RPMI7951 (cell line): ENCODE measurements at regions not wholly inside any gene's neighbourhood (a gene's known extent, or its start where the extent isn't known, plus 50 kb on each side); places are given as distances from the start of the nearest gene placed in this dataset.

Experiments
- DNase-seq: peaks from one replicate; pipeline ENCODE4 v3.0.0-alpha.2; 2012; ENCODE audit warnings: low read depth

DNA sequence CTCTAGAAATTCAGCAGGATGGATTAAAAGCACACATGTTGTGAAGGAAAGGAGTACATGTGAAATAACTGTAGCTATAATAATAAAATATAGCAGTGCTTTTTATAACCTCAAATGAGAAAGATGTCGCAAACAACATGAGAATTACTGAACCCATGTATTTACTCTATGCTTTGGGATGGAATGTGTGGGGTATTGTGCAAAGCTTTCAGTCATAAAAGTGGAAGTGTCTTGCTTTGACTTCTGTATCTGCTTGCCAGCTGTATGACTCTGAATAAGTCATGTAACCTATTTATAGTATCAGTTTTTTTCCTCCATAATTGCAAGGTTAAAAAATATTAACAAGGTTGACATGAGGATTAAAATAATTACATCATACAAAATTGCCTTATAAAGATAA lies 519.3 kb upstream of the CADM2 start:
- no peak for DNase-seq

DNA sequence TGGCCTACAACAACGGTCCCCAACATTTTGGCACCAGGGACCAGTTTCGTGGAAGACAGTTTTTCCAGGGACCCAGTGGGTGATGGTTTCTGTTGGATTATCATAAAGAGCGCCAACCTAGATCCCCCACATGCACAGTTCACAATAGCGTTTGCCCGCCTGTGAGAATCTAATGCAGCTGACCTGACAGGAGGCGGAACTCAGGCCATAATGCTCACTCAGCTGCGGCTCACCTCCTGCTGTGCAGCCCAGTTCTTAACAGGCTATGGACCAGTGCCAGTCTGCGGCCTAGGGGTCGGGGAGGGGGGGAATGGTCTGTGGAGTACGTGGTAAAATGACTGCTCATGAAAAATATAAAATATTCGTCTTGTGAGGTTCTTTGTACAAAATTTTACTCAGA lies 518.5 kb upstream of the CADM2 start:
- no peak for DNase-seq

DNA sequence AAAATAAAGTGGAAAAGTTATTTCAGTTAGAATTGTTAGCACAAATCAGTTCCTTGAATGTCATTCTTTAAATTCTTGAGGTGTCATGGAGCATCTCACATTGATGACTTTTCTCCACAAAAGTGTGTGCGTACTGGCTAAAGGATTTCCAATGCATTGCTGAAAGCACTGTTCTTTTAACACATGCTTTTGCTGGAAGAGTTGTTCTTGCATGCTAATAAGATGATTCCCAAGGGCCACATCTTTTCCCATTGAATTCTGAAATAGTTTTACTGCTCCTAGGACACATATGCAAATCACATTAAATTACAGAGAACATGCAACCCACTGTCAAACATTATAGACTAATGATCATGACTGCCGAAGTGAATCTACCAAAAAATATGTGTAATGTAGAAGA lies 516.3 kb upstream of the CADM2 start:
- DNase-seq, result no peak

DNA sequence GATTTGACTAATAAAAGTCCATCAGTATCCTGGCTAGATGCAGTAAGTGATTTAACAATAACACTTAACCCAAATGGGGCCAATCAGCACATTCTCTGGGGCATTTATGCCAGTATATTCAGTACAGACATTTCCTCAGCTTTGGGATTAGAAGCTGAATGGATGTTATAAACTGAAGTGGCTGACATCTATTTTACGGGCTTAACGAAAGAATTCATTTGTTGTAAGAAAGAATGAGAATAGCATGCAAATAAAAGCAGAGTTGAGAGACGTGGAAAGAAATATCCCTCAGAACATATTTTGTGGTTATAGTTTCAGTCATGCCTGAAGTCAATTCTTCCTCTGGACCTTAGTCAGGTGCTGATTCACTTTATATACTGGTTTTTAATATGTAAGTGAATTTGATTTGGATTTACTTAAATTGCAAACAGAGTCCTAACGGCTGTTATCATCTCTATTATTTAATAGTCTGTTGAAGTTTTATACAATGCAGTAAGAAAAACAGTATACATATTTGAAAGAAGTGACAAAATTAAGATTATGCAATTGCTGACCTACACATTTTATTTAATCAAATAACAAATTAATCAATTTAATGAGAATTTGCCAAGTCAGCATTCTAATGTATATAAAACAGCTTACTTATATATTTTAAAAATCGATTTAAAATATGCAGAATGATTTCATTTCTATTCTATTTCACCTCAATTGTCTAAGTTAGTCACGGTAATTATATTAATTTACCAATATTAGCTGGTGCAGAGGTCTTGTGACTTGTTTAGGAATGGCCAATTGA lies 513.9 kb upstream of the CADM2 start:
- DNase-seq, result no peak

DNA sequence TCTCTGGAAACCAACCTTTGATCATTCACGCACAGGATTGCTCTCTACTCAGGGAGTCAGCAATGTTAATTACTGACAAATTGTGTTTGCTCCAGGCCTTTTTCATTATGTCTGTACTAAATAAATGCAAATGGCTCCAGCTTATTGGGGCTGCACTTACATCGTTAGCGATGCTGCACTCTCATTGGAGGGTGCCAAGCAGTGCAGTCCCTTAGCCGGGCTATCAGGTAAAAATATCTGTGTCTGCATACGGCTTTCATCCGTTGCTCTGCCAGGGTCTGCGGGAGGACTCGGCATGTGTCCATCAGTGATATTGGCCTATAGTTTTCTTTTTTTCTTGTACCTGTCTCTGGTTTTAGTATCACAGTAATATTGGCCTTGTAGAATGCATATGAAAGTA lies 471.5 kb upstream of the CADM2 start:
- DNase-seq, result no peak

DNA sequence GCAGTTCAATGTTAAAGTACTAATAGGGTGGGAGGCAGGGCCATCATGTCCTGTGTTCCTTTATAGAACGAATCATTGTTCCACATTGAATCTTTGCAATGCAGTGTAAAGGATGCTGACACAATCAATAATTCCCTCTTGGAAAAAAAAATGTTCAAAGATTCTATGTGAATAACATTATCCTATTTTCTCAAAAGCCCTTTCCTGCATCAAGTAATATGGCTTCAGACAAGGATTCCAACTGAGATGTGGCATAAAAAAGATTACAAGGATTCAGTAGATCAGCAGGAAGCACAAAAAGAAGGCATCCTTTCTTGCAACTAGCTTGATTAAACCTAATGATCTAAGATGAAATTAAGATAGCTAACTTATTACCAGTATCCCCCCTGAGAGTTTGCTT lies 454.0 kb upstream of the CADM2 start:
- DNase-seq, result no peak

DNA sequence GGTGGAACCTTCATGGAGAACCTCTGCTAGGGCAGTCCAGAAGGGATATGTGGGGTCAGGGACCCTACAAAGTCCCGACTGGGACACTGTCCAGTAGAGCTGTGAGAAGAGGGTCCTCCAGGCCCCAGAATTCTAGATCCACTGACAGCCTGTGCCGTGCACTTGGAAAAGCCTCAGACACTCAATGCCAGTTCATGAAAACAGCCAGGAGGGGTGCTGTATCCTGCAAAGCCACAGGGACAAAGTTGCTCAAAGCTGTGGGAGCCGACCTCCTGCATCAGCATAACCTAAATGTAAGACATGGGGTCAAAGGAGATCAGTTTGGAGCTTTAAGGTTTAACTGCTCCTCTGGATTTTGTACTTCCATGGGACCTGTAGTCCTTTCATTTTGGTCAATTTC lies 448.8 kb upstream of the CADM2 start:
- DNase-seq, result no peak

DNA sequence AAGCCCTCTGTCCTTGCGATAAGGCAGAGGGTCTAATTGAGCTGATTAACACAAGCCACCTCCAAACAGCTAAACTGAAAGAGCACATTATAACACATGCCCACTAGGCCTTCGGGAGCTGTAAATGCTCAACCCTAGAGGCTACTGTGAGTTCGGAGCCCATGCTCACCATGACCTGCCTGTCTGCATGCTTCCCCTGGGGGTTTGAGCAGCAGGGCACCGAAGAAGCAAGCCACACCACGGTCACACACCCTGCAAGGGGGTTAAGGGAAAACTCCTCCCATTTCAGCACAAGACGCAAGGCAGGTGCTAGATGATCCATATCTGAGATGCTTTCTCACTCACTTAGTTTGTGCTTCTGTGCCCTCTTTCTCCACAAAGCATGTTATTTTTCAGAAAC lies 435.9 kb upstream of the CADM2 start:
- DNase-seq, result no peak

DNA sequence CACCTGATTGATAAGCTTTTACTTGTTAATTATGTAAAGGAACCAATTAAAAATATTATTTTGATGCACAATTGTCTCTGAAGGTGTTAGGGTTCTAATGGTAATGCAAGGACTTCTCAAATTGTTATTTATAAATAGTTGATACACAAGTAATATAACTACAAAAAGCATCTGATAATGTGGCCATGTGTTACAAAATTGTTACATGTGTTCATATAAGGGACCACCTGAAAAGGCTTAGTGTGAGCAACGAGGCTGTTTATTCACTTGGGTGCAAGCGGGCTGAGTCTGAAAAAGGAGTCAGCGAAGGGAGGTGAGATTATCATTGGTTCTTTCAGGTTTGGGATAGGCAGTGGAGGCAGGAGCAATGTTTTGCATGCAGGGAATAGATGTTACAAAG lies 421.9 kb upstream of the CADM2 start:
- no peak for DNase-seq

DNA sequence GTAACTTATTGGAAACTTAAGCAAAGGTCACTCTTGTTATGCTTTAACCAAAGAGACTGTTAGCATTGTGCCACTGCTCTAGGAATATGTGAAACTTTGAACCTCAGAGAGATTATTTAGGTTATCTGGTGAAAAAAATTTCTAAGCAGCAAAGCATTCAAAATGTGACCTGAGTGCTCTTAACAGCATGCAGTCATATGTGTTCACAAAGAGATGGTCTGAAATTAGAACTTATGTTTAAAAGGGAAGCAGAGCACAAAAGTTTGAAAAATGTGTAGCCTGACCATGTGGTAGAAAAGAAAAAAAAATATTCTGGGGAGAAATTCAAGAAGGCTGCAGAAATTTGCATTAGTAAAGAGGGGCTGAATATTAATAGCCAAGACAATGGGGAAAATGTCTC lies 420.2 kb upstream of the CADM2 start:
- no peak for DNase-seq

DNA sequence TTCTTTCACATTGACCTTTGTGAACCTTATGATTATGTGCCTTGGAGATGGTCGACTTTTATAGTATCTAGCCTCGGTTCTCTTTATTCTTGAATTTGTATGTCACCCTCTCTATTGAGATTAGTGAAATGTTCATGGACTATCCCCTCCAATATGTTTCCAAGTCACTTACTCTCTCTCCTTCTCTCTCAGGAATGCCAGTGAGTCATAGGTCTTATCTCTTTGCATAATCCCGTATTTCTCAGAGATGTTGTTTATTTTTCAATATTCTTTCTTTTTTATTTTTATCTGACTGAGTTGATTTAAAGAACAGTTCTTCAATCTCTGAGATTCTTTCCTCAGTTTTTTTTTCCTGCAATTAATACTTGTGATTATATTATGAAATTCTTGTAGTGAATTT lies 411.6 kb upstream of the CADM2 start:
- no peak for DNase-seq

DNA sequence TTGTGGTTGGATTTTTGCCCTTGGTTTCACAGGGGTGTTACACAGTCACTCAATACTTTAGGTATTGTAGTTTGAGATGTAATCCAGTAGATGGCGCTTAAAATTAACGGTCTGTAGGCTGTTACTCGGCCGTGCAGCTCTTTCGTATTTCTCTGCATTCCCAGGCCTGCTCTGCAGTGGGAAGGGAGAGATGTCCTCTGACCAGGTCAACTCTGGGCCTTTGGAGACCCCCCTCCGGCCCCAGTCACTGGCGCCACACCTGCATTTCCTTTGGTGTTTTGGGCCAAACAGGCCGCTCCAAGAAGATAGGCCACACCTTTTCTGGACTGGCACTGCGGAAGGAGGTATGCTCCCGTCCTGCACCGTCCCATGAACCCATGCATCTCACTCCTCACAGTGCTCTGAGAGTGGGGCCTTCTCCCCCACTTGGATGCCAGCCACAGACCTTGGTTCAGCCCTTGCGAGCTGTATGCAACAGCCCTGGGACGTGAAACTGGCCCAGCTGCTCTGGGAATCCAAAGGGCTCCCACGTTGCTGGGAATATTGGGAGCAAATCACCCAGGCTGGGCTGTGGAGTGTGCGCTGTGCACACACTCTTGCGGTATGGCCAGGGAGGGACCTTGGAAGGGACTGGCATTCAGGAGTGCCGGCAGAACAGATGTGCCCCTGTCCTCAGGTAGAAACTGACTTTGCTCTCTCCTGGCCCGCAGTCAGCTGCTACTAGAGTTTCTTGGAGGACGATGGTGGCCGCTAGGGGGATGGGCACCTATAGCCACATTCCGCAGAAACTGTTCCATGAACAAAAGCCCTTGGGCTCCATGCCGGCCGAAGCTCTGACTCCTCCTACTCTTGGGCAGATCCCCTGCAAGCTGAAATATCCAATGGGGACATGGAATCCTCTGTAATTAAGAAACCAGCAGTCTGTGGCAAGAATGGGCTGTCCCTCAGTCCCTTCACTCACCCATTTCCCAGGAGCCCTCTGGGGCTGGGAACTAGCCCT lies 410.5 kb upstream of the CADM2 start:
- DNase-seq, result peak; percentile 57

DNA sequence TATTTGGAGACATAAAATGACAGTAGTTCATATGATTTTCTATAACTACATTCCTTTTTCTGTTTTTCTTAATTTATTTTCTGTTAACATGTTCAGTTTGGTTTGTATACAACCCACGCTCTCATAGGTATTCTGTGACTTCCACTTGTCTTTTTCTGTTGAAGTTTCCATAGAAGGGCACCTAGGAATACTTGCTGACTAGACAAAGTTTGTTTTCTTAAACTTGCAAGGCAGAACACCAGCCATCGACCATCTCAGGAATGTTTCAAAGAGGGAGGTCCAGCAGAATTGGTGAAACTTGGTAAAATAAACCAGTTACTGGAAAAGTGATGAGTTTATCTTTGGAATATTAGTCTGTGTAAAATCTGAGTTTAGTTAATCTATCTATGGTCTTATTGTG lies 403.2 kb upstream of the CADM2 start:
- DNase-seq, result no peak

DNA sequence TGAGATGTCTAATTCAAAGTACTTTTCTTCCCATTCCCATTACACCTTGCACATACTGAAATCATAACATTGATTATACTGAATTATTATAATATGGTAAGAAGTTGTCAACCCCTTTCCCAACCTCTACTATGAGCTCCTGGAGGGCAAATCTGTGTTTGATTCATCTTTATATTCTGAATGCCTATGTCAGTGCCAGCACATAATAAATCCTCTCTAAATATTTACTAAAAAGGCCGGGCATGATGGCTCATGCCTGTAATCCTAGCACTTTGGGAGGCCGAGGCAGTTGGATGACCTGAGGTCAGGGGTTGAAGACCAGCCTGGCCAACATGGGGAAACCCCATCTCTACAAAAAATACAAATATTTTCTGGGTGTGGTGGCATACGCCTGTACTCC lies 392.5 kb upstream of the CADM2 start:
- no peak for DNase-seq

DNA sequence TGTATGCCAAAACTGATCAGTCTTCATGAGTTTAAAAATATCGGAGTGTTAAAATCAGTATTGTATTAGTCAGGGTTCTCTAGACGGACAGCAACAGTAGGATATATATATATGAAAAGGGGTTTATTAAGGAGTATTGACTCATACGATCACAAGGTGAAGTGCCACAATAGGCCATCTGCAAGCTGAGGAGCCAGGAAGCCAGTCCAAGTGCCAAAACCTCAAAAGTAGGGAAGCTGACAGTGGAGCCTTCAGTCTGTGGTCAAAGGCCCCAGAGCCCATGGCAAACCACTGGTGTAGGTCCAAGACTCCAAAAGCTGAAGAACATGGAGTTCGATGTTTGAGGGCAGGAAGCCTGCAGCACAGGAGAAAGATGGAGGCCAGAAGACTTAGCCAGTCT lies 391.0 kb upstream of the CADM2 start:
- no peak for DNase-seq

DNA sequence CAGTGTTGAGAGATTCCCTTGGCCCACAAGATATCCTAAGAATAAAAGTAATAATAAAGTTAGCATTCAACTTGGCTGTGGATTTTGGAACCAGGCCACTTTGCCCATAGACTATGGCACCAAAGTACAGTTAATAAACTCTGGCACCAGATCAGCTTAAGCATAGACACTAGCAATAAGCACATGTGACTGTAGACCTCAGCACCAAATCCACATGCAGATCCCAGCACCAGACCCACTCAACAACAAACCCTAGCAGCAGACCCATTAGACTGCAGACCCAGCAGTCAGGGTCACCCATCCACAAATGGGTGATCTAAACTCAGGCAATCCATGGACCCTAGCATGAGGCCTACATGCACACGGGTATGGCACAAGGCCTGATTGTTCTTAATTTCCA lies 384.8 kb upstream of the CADM2 start:
- no peak for DNase-seq

DNA sequence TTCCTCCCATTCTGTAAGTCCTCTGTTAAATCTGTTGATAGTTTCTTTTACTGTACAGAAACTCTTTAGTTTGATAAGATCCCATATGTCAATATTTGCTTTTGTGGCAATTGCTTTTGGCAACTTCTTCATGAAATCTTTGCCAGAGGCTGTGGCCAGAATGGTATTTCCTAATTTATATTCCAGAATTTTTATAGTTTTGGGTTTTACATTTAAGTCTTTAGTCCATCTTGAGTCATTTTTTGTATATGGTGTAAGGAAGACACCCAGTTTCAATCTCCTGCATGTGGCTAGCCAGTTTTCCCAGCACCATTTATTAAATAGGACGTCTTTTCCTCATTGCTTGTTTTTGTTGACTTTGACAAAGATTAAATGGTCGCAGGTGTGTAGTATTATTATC lies 372.4 kb upstream of the CADM2 start:
- DNase-seq, result no peak

DNA sequence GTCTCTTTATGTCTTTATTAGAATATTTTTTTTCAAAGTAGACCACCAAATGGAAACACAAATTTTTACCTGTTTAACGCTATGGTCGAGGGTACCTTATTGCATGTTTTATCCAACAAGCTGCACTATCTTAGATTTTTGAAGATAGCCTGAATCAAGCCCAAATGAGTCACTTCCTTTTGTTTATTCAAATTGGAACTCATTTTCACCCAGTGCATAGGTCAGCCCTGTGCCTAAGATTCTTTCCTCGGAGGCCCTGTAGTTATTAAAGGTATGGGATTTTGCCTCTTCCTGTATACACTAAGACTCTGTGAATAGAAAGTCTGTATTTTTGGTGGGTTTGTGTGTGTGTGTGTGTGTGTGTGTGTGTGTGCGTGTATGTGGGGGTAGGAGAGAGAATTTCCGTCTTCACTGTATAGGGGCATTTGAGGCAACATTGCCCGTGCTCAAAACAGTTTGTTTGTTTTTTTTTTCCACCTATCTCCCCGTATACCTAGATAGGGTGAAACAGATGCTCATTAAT lies 358.0 kb upstream of the CADM2 start:
- DNase-seq, result no peak

DNA sequence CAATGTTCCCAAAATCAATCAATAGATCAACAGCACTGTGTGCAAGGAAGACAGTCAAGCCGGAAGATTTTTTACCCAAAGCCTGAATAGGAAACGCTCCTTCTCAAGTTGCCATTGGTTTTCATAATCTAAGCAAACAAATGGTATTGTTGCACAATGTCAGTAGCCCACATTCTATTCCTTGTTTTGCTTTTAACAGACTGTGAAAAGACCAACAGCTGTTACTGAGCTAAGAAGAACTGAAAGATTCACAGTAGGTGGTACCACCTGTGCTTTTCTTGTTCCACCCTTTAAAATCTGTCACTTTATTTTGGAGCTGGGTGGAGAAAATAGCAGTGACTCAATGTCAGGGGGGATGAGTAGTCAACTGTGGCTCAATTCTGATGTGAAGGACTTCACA lies 357.5 kb upstream of the CADM2 start:
- no peak for DNase-seq

DNA sequence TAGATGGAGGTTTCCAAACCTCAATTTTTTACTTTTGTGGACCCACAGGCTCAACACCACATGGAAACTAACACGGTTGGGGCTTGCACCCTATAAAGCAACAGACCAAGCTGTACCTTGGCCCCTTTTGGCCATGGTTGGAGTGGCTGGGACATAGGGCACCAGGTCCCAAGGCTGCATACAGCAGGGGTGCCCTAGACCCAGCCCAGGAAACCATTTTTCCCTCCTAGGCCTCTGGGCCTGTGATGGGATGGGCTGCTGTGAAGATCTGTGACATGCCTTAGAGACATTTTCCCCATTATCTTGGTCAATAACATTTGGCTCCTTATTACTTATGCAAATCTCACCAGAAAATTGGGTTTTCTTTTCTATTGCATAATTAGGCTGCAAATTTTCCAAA lies 337.0 kb upstream of the CADM2 start:
- no peak for DNase-seq

DNA sequence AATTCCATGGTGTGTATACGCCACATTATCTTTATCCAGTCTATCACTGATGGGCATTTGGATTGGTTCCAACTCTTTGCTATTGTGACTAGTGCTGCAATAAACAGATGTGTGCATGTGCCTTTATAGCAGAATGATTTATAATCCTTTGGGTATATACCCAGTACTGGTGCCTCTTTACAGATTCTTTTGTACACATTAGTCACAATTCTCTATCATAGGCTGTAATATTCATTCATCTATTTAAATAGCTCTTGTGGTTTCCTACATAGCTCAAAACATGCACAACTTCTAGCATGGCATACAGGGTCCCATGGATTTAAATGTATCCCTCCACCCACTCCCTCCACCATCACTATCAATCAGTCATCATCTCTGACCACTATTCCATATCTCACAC lies 324.1 kb upstream of the CADM2 start:
- DNase-seq, result no peak

DNA sequence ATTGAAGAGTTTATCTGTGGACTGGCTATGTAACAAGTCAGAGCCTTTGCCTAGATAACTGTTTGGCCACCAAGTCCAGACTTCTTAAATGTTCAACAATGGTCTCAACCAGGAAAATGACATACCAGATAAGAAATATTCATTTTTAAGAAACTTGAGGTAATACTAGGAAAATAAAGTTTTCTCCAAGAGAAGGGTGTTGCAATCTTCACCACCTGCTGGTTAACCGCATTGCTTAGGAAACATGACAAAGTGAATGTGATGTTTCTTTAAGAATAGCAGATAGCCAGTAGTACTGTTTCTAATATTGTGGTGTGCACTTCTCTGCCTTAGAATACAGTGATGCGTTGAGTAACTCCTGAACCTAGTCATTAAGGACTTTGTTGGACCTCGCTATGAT lies 321.5 kb upstream of the CADM2 start:
- DNase-seq, result no peak

DNA sequence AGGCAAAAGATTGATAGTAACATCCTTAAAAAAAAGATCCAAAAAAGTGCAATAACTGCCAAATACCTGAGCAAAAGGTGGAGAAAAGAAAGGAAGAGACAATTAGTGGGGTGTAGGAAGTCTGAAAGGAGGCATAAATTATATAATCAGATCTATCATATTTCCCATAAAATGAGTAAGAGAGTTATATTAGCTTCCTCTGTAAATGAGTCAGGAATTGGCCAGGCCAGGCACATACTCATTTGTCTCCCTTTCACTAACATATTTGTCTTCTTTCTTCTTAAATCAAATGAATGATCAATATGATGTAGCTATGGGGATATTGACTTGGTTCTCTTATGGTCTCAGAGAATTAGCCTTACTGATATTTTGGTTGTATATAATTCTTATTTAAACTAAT lies 292.3 kb upstream of the CADM2 start:
- DNase-seq, result no peak
